ENCODE measurements at regions not wholly inside any gene's neighbourhood (a gene's known extent, or its start where the extent isn't known, plus 50 kb on each side); places are given as distances from the start of the nearest gene placed in this dataset.
"Not testable (repeated sequence)": the region's sequence is repeated elsewhere in the genome, so short reads cannot be mapped to it uniquely, and the experiment has no call there.

DNA sequence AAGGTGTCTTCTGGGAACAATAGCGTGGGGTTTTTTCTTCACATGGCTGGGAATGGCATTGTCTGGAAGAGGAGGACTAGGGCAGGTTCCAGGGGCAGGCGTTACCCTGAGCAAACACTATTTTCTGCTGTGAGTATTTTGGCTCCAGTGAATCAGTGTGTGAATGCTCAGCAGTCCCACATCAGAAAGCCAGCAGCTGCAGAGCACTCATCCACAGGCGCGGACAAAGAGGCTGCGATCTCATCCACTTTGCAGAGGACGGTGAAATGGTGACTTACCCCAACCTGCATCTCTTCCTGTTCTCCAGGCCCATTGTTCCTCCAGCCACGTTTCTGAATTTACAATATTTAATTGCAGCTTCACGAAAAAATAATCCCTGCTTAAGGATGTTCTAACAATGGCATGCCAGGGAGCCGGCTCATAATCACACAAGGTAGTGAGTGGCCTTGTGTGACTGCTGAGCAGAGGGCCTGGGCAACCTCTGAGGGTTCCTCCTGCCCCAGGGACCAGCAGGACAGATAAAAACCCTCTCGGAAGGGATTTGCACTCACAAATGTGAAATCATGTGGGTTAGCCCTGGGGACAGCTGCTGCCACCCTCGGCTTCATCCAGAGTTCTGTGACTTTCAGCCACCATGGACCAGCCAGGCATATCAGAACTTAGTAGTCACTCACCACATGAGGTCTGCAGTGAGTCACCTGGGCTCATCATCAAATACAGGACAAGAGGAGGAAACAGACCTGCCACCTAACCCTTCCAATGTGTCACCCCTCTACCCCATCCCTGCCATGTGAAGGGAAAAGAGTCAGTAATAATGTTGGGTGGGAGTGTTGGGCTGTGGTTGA is 65.0 kb upstream of the EN2 start:
- no peak for DNase-seq (ENCODE audit: low read depth)
- no peak overlapping the region for H3K4me3 ChIP-seq (ENCODE audit: low read depth, low read length)

DNA sequence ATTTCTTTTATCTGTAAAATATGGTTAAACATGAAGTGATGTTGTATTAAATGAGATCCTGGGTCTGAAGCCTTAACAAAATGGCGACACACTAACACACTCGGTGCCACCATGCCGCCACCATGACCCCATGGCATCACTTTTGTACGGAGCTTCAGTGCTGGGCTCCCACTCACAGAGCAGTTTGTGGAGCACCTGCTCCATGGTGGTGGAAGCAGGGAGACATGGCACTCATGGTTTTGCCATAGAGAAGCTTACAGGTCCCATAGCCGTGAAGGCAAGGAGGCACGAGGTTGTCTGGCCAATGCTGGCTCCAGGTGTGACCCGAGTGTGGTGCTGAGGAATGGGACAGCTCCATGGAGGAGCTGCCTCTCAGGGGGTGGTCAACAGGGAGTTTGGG is 63.5 kb upstream of the EN2 start:
- no peak overlapping the region for H3K4me3 ChIP-seq (ENCODE audit: low read depth, low read length)
- DNase-seq (ENCODE audit: low read depth) = no peak

DNA sequence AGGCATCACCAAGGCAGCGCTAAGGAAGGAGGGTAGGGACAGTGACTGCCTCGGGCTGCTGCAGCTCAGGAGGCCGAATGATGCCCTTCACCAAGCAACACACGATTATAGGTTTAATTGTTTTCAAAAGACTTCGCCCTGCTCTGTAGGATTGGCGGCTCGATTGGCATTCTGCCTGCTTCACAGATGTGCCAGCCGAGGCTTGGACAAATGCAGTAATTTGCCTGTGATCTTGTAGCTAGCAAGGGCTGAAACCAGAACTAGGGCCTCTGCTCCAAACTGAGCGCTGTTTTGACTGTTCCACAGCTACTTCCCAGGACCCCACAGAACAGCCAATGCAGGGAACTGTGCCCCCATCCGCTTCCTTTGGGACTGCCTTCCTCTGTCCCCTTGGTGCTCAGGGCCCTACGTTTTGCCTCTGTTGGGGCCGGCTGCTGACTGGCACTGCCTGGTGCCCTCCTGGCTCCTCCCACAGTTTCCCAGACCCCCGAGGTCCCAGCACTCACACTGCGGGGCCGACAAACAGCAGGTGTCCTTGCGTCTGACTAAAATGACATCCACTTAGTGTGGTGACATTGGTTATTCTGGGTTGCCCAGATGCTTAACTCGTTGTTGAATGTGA is 62.6 kb upstream of the EN2 start:
- H3K4me3 ChIP-seq (ENCODE audit: low read depth, low read length) = no peak overlapping the region
- DNase-seq (ENCODE audit: low read depth) = no peak

DNA sequence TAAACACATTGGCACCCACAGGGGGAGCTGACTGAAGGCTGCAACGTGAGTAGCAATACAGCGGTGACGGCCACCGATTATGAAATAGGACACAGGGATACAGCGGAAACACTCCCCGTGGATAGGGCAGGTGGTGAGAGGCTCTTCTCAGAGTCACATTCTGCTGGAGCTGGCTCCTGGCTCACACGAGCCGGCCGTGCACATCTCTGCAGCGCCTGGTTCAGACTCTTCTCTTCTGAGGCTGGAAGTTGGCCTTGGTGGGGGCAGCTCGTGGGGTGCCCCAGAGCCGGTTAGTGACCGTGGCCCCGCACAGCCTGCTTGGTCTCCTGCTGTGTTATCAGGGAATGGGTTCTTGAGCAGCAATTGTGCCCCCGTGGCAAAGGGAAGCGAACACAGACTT is 61.3 kb upstream of the EN2 start:
- H3K4me3 ChIP-seq (ENCODE audit: low read depth, low read length) = no peak overlapping the region
- no peak for DNase-seq (ENCODE audit: low read depth)

DNA sequence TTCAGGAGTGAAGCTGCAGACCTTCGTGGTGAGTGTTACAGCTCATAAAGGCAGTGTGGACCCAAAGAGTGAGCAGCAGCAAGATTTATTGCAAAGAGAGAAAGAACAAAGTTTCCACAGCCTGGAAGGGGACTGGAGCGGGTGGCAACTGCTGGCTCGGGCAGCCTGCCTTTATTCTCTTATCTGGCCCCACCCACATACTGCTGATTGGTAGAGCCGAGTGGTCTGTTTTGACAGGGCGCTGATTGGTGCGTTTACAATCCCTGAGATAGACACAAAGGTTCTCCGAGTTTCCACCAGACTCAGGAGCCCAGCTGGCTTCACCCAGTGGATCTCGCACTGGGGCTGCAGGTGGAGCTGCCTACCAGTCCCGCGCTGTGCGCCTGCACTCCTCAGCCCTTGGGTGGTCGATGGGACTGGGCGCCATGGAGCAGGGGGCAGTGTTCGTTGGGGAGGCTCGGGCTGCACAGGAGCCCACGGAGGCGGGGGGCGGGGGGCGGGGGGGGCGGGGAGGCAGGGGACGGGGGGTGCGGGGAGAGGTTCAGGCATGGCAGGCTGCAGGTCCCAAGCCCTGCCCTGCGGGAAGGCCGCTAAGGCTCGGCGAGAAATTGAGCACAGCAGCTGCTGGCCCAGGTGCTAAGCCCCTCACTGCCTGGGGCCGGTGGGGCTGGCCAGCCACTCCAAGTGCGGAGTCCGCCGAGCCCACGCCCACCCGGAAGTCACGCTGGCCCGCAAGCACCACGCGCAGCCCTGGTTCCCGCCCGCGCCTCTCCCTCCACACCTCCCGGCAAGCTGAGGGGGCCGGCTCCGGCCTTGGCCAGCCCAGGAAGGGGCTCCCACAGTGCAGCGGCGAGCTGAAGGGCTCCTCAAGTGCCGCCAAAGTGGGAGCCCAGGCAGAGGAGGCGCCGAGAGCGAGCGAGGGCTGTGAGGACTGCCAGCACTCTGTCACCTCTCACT is 59.9 kb upstream of the EN2 start:
- not testable (repeated sequence) for DNase-seq (ENCODE audit: low read depth); H3K4me3 ChIP-seq (ENCODE audit: low read depth, low read length)

DNA sequence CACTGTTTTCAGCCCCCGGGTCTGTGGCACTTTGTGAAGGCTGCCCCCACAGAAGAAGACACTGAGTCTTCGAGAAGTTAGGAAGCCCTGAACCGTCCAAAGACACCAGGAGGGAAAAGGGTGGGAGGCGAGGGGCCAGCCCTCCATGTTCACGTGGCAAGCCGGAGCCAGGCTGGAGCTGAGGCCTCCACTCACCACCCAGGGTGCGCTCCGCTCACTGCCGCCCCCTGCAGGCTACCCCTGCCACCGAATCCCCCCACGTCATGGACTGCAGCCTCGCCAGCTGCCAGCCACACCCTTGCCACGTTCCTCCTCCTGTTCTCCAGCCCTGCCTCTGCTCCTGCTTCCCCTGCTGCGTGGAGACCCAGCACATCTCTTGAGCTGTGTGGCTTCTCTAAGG is 59.0 kb upstream of the EN2 start:
- no peak for DNase-seq (ENCODE audit: low read depth)
- no peak overlapping the region for H3K4me3 ChIP-seq (ENCODE audit: low read depth, low read length)

DNA sequence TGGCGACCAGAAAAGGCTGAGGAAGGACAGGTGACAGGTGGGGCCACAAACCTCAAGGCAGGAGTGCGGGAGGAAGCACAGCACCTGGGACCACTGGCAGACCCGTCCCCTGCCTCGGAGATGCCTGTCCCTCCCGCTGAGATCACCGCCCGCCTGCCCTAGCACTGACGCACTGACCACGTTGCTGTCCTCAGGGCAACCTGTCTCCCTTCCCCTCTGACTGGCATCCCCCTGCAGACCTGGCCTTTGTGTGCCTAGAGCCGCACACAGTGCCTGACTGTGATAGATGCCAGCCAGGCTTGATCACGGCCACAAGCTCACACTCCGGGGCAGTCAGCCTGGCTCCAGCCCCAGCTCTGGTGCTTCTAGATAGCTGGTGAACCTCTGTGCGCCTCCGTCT is 58.4 kb upstream of the EN2 start:
- DNase-seq (ENCODE audit: low read depth) = no peak
- H3K4me3 ChIP-seq (ENCODE audit: low read depth, low read length) = no peak overlapping the region

DNA sequence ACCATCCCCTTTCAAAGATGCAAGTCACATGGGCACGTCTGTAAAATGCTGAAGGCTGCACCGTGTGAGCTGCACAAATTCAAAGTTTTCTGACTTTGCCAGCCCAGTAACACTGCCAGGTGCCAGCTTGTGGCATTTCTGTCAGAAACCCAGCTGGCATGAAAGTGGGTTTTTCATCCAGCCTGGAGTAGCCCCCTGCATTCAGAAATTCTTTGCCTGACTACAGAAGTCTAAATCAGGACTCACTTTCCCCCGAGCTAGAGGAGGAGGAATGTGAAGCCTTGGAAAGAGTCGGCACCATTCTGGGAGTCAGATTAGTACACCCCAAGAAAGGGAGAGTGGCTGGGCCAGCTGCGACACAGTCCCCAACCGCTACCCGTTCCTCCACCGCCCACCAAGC is 56.7 kb upstream of the EN2 start:
- no peak for DNase-seq (ENCODE audit: low read depth)

DNA sequence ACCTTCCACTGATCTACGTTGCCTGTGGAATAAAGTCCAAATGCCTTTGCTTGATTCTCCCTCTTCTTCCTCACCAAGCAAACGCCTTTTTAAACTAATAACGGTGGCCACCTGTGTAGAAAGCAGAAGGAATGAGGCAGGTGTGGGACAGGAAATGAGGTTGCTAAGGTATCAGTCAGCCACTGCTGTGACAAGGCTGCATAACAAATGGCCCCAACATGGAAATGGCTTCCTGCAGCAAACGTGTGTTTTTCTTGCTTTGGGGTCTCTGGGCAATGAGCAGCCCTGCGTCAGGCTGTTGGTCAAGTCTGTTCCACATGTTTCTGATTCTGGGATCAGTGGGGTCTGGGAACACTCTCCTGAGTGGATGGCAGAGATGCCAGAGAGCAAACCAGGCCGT is 56.0 kb upstream of the EN2 start:
- no peak for DNase-seq (ENCODE audit: low read depth)
- H3K4me3 ChIP-seq (ENCODE audit: low read depth, low read length) = no peak overlapping the region

More for the DNA sequence above, 56.7 kb upstream of the EN2 start:
- H3K4me3 ChIP-seq (ENCODE audit: low read depth, low read length) = no peak overlapping the region

DNA sequence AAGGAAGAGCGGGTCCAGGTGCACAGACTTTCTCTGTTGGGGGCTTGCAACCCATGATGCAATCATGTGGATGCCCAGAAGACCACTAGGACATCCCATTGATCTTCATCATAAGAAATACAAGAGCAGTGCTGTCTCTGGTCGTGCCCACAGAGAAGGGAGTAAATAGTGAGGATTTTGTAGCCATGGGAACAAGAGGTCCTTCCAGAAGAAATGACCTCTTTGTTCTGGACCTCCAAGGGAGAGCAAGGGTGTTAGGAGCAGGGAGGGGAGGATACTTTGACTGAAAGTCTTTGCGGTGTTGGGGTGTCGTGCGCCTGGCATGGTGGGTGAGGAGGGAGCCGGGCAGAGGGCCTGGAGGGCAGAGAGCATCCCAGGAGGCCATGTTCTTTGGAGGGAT is 55.0 kb upstream of the EN2 start:
- no peak overlapping the region for H3K4me3 ChIP-seq (ENCODE audit: low read depth, low read length)
- no peak for DNase-seq (ENCODE audit: low read depth)

DNA sequence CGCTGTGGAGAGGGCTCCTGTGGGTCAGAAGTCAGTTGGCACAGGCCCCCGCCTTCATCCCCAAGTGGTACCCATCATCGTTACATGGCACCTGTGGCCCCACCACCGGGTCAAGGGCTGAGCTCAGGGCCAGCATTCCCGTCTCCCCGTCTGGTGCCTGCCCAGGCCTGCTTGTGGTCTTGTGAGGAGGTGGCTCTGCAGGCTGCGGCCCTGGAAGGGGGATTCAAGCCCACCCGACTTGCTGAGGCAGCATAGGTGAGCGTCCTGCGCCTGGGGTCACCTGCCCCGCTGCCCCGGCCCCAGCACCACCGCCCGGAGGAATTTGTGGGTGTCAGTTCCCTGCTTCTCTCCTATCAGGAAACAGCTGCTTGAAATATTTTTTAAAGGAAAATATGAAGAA is 53.0 kb upstream of the EN2 start:
- H3K4me3 ChIP-seq (ENCODE audit: low read depth, low read length) = no peak overlapping the region
- DNase-seq (ENCODE audit: low read depth) = no peak

DNA sequence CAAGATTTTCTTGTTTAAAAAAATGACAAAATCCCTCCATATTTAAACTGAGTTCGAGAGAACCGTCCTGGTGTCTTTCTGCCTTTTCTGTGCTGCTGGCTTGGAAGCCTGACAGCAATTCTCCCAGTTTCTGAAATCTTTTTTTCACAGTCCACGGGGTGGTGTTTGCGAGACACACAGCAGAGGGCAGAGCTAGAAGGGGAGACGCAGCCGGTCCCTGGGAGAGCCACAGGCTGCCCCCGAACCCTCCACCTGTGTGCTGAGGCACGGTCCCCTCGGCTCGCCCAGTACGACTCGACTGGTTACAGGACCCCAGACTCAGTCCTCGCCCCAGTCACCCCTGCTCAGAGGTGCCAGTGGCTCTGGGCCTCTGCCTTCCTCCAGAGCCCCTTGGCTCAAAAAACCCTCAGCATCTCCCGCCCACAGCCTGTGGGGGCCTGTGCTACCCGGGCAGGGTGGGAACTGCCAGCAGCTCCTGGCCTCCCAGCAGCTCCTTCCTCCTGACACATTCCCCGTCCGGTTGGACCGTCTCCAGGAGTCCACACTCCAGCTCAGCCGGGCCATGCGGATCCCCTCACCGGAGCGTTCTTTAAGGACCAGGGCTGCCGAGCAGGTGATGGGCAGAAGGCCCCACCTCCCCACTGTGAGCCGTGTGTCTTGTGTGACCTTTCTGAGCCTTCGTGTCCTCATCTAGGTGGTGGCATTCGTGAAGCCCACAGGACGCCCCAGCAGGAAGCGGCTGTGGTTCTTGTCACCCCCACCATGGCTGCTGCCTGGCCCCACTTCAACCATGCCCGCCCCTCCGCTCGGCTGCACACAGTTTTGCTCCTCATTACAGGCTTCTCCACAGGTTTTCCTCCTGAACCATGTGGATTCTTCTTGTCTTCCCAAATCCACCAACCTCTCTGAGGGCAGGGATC is 52.3 kb upstream of the EN2 start:
- DNase-seq (ENCODE audit: low read depth) = no peak

DNA sequence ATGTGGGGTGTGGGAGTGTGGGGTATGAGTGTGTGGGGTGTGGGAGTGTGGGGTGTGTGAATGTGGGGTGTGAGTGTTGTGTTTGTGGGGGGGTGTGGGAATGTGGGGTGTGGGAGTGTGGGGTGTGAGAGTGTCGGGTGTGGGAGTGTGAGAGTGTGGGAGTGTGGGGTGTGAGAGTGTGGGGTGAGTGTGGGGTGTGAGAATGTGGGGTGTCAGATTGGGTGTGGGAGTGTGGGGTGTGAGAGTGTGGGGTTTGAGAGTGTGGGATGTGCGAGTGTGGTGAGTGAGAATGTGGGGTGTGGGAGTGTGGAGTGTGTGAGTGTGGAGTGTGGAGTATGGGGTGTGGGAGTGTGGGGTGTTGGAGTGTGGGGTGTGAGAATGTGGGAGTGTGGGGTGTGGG is 50.1 kb upstream of the EN2 start:
- H3K4me3 ChIP-seq (ENCODE audit: low read depth, low read length) = no peak overlapping the region
- no peak for DNase-seq (ENCODE audit: low read depth)

More for the DNA sequence above, 52.3 kb upstream of the EN2 start:
- no peak overlapping the region for H3K4me3 ChIP-seq (ENCODE audit: low read depth, low read length)
